ENCODE measurements at regions not wholly inside any gene's neighbourhood (a gene's known extent, or its start where the extent isn't known, plus 50 kb on each side); places are given as distances from the start of the nearest gene placed in this dataset.

- no peak overlapping the region for H3K4me3 Mint-ChIP-seq
- H3K36me3 Mint-ChIP-seq (ENCODE audit: low read depth), result no peaks in the 10 kb centered on the region
- no peaks in the 10 kb centered on the region for H3K4me1 Mint-ChIP-seq
- H3K27me3 Mint-ChIP-seq (ENCODE audit: low read depth), result no peaks in the 10 kb centered on the region
- H3K27ac Mint-ChIP-seq, result no peak overlapping the region
- no peak for TF ChIP-seq CTCF (IDR thresholded peaks at IDR 0.05; ENCODE audit: unreplicated experiment in 3 of 3)
- peaks cover 3% of the 10 kb centered on the region for H3K9me3 Mint-ChIP-seq
Observed at GRCh38 chr12:107519906-107520859, 165.4 kb upstream of the PWP1 start.

- TF ChIP-seq CTCF (IDR thresholded peaks at IDR 0.05; ENCODE audit: unreplicated experiment in 3 of 3), result no peak
- H3K4me1 Mint-ChIP-seq, result no peaks in the 10 kb centered on the region
- no peak overlapping the region for H3K27ac Mint-ChIP-seq
- no peak overlapping the region for H3K4me3 Mint-ChIP-seq
- no peaks in the 10 kb centered on the region for H3K36me3 Mint-ChIP-seq (ENCODE audit: low read depth)
- H3K27me3 Mint-ChIP-seq (ENCODE audit: low read depth), result no peaks in the 10 kb centered on the region
- peaks cover 3% of the 10 kb centered on the region for H3K9me3 Mint-ChIP-seq
Observed at GRCh38 chr12:107521826-107522355, 163.7 kb upstream of the PWP1 start.

GRCh38 chr12:107522692-107523477 is 162.7 kb upstream of the PWP1 start:
- peaks cover 3% of the 10 kb centered on the region for H3K9me3 Mint-ChIP-seq
- TF ChIP-seq CTCF (IDR thresholded peaks at IDR 0.05; ENCODE audit: unreplicated experiment in 3 of 3), result no peak
- H3K36me3 Mint-ChIP-seq (ENCODE audit: low read depth), result no peaks in the 10 kb centered on the region
- H3K4me3 Mint-ChIP-seq, result no peak overlapping the region
- H3K4me1 Mint-ChIP-seq, result no peaks in the 10 kb centered on the region
- H3K27me3 Mint-ChIP-seq (ENCODE audit: low read depth), result no peaks in the 10 kb centered on the region
- H3K27ac Mint-ChIP-seq, result no peak overlapping the region

- Mint-ChIP-seq H3K27ac (no peak overlapping the region), H3K4me1 (no peaks in the 10 kb centered on the region), H3K4me3 (no peak overlapping the region), H3K27me3 (ENCODE audit: low read depth) (no peaks in the 10 kb centered on the region), H3K9me3 (peaks cover under 1% of the 10 kb centered on the region), H3K36me3 (ENCODE audit: low read depth) (no peaks in the 10 kb centered on the region)
- no peak for TF ChIP-seq CTCF (IDR thresholded peaks at IDR 0.05; ENCODE audit: unreplicated experiment in 3 of 3)
Observed at GRCh38 chr12:107523775-107524535, 161.6 kb upstream of the PWP1 start.

- TF ChIP-seq CTCF (IDR thresholded peaks at IDR 0.05; ENCODE audit: unreplicated experiment in 3 of 3), result no peak
- no peak overlapping the region for H3K27ac Mint-ChIP-seq
- no peaks in the 10 kb centered on the region for H3K27me3 Mint-ChIP-seq (ENCODE audit: low read depth)
- H3K4me3 Mint-ChIP-seq, result no peak overlapping the region
- no peaks in the 10 kb centered on the region for H3K36me3 Mint-ChIP-seq (ENCODE audit: low read depth)
- H3K4me1 Mint-ChIP-seq, result no peaks in the 10 kb centered on the region
- no peaks in the 10 kb centered on the region for H3K9me3 Mint-ChIP-seq
Observed at GRCh38 chr12:107525063-107525718, 160.4 kb upstream of the PWP1 start.
